ENCODE measurements at regions not wholly inside any gene's neighbourhood (a gene's known extent, or its start where the extent isn't known, plus 50 kb on each side); places are given as distances from the start of the nearest gene placed in this dataset.
"Not testable (repeated sequence)": the region's sequence is repeated elsewhere in the genome, so short reads cannot be mapped to it uniquely, and the experiment has no call there.

GRCh38 chr6:168184701-168185100, 105.7 kb upstream of the FRMD1 start:
- intact Hi-C loops (cut with DNase I): no loop called here
- peak in 1 of 42 donors; percentile 2 for DNase-seq

GRCh38 chr6:168183613-168183970, 104.6 kb upstream of the FRMD1 start:
- DNase-seq: peak in 1 of 42 donors; percentile 21
- intact Hi-C loops (cut with DNase I): no loop called here

GRCh38 chr6:168182908-168183612, 104.0 kb upstream of the FRMD1 start:
- peak in 2 of 42 donors; percentile 2 to 32 for DNase-seq
- intact Hi-C loops (cut with DNase I): no loop called here

GRCh38 chr6:168182366-168182765, 103.4 kb upstream of the FRMD1 start:
- no peak for DNase-seq
- intact Hi-C loops (cut with DNase I): no loop called here

- DNase-seq: no peak
- intact Hi-C loops (cut with DNase I): no loop called here
These were observed 102.9 kb upstream of the FRMD1 start for GRCh38 chr6:168181876-168182275.

GRCh38 chr6:168181316-168181715, 102.3 kb upstream of the FRMD1 start:
- intact Hi-C loops (cut with DNase I): no loop called here
- peak in 1 of 42 donors; percentile 12 for DNase-seq

- DNase-seq: peak in 4 of 42 donors; percentile 4 to 31 (median 6)
- intact Hi-C loops (cut with DNase I): no loop called here
These were observed 101.6 kb upstream of the FRMD1 start for GRCh38 chr6:168180548-168181011.

- intact Hi-C loops (cut with DNase I): no loop called here
- DNase-seq: peak in 2 of 42 donors; percentile 11 to 23
These were observed 100.8 kb upstream of the FRMD1 start for GRCh38 chr6:168179702-168180382.

- DNase-seq: peak in 5 of 42 donors; percentile 4 to 33 (median 12)
- intact Hi-C loops (cut with DNase I): no loop called here
These were observed 100.1 kb upstream of the FRMD1 start for GRCh38 chr6:168179133-168179532.

- intact Hi-C loops (cut with DNase I): no loop called here
- DNase-seq: peak in 1 of 42 donors; percentile 5
These were observed 98.3 kb upstream of the FRMD1 start for GRCh38 chr6:168177103-168177891.

GRCh38 chr6:168171673-168172353, 92.8 kb upstream of the FRMD1 start:
- intact Hi-C loops (cut with DNase I): no loop called here

GRCh38 chr6:168170841-168171601, 92.0 kb upstream of the FRMD1 start:
- no peak for DNase-seq
- intact Hi-C loops (cut with DNase I): no loop called here

More at GRCh38 chr6:168171673-168172353, 92.8 kb upstream of the FRMD1 start:
- no peak for DNase-seq

- DNase-seq: no peak
- intact Hi-C loops (cut with DNase I): no loop called here
These were observed 90.6 kb upstream of the FRMD1 start for GRCh38 chr6:168169624-168170023.

GRCh38 chr6:168168936-168169335, 89.9 kb upstream of the FRMD1 start:
- intact Hi-C loops (cut with DNase I): not testable (repeated sequence)
- peak in 1 of 42 donors; percentile 16 for DNase-seq

- peak in 1 of 42 donors; percentile 7 for DNase-seq
- intact Hi-C loops (cut with DNase I): not testable (repeated sequence)
These were observed 89.3 kb upstream of the FRMD1 start for GRCh38 chr6:168168330-168168729.

GRCh38 chr6:168167431-168168315, 88.7 kb upstream of the FRMD1 start:
- DNase-seq: peak in 3 of 42 donors; percentile 1 to 13 (median 12)
- intact Hi-C loops (cut with DNase I): no loop called here

GRCh38 chr6:168166627-168167026, 87.6 kb upstream of the FRMD1 start:
- DNase-seq: peak in 2 of 42 donors; percentile 2 to 21

More at GRCh38 chr6:168166627-168167026, 87.6 kb upstream of the FRMD1 start:
- intact Hi-C loops (cut with DNase I): no loop called here

Measured in head of caudate nucleus (tissue), 42 donors.